GM12878 (cell line): ENCODE measurements at regions not wholly inside any gene's neighbourhood (a gene's known extent, or its start where the extent isn't known, plus 50 kb on each side); places are given as distances from the start of the nearest gene placed in this dataset.

Experiments
- ATAC-seq: fragments of 200-7000 bp; cut with Tn5 transposase; 3 replicates; pipeline ENCODE4 v1.9.1; 2020; ENCODE audit warnings: mild to moderate bottlenecking, moderate library complexity
- BruUV-seq: library from RNA; stranded (reverse); fragments of 400-500 nt; replicated peaks from 2 replicates; lab custom pipeline; 2021; lab: Mats Ljungman, UMichigan
- CTCF ChIA-PET: fragments of 300-600 bp; sonication (Branson Sonifier 250); formaldehyde crosslinking; extraction: SDS; loops from one replicate; lab custom pipeline; 2021; ENCODE audit warnings: inconsistent platforms; lab: Yijun Ruan, JAX
- POLR2A ChIA-PET: fragments of 350-600 bp; formaldehyde crosslinking; extraction: SDS; loops from one replicate; lab custom pipeline; 2021; ENCODE audit warnings: inconsistent platforms; lab: Charles Lee
- RAD21 ChIA-PET: fragments of 300-600 bp; sonication (Branson Sonifier 250); formaldehyde crosslinking; loops from one replicate; lab custom pipeline; 2023; ENCODE audit warnings: antibody characterized with exemption; ENCODE audit not compliant: unreplicated experiment; lab: Charles Lee
- SMC1A ChIA-PET: fragments of 300-600 bp; sonication (Branson Sonifier 250); formaldehyde crosslinking; loops from one replicate; lab custom pipeline; 2023; ENCODE audit not compliant: unreplicated experiment, uncharacterized antibody; lab: Charles Lee
- DNase-seq: peaks from one replicate; pipeline ENCODE4 v3.0.0-alpha.2; 2011; ENCODE audit warnings: low read depth, low spot score
- FAIRE-seq: peaks from 3 replicates; lab custom pipeline; 2011; peaks lifted over from hg19 to GRCh38; lab: Jason Lieb, UNC
- H2AFZ ChIP-seq: 2 replicates; pipeline ENCODE4 v1.6.0; 2011; ENCODE audit warnings: low read depth, low read length, control low read depth; ENCODE audit not compliant: control insufficient read depth
- H3K27ac ChIP-seq: 2 replicates; pipeline ENCODE4 v1.5.1; 2011; ENCODE audit warnings: control low read depth; ENCODE audit not compliant: control insufficient read depth, insufficient read depth
- H3K27me3 ChIP-seq, 2 experiments: replicated peaks in 1 of 2; 2 replicates each; pipeline versions ENCODE4 v1.6.0 to v1.6.1; 2011; ENCODE audit warnings: low read length in 1 of 2; ENCODE audit not compliant: control insufficient read depth in 2 of 2, insufficient read depth in 2 of 2
- H3K36me3 ChIP-seq, 2 experiments: 2 replicates each; pipeline ENCODE4 v1.5.1; 2011; ENCODE audit warnings: low read length in 1 of 2; ENCODE audit not compliant: control insufficient read depth in 2 of 2, insufficient read depth in 2 of 2
- H3K4me1 ChIP-seq: 2 replicates; pipeline ENCODE4 v1.6.1; 2011; ENCODE audit warnings: mild to moderate bottlenecking, low read length, moderate library complexity, mixed read lengths; ENCODE audit not compliant: control insufficient read depth, insufficient read depth
- H3K4me2 ChIP-seq: 2 replicates; pipeline ENCODE4 v1.6.0; 2011; ENCODE audit warnings: control low read depth; ENCODE audit not compliant: control insufficient read depth, insufficient read depth
- H3K4me3 ChIP-seq: fragments of 200-600 bp; sonication (generic); 2 replicates; pipeline ENCODE4 v1.5.1; 2016
- H3K79me2 ChIP-seq: 2 replicates; pipeline ENCODE4 v1.6.0; 2011; ENCODE audit warnings: low read length; ENCODE audit not compliant: control insufficient read depth, insufficient read depth
- H3K9ac ChIP-seq: 2 replicates; pipeline ENCODE4 v1.8.0; 2011; ENCODE audit warnings: low read length, control low read depth, mixed read lengths; ENCODE audit not compliant: control insufficient read depth, insufficient read depth
- H3K9me3 ChIP-seq: replicated peaks from 3 replicates; pipeline ENCODE4 v1.5.1; 2011; ENCODE audit warnings: mild to moderate bottlenecking, low read length; ENCODE audit not compliant: control insufficient read depth, insufficient read depth
- H4K20me1 ChIP-seq: 2 replicates; pipeline ENCODE4 v1.6.0; 2011; ENCODE audit not compliant: control insufficient read depth, insufficient read depth
- CTCF ChIP-seq, 3 experiments: IDR thresholded peaks in 2 of 3; conservative IDR thresholded peaks in 1 of 3; 2 replicates each; pipeline ENCODE4 v1.5.1; 2011; ENCODE audit warnings: low read depth in 3 of 3, low read length in 3 of 3, mild to moderate bottlenecking in 3 of 3, control low read depth in 2 of 3, moderate library complexity in 2 of 3, inconsistent platforms in 1 of 3, mixed read lengths in 1 of 3; ENCODE audit not compliant: control insufficient read depth in 2 of 3, insufficient read depth in 1 of 3; ENCODE audit errors: extremely low read depth in 1 of 3
- HDGF ChIP-seq: fragments of 450-650 bp; IDR thresholded peaks from 2 replicates; pipeline ENCODE4 v1.6.1; 2016; ENCODE audit warnings: antibody characterized with exemption
- JUNB ChIP-seq: IDR thresholded peaks from 2 replicates; pipeline ENCODE4 v1.6.1; 2016; ENCODE audit warnings: antibody characterized with exemption, mild to moderate bottlenecking
- SKIL ChIP-seq: fragments of 450-650 bp; IDR thresholded peaks from 2 replicates; pipeline ENCODE4 v1.6.1; 2017; ENCODE audit warnings: mild to moderate bottlenecking, low read depth, inconsistent platforms; ENCODE audit not compliant: poor library complexity, severe bottlenecking
- SPI1 ChIP-seq: IDR thresholded peaks from 2 replicates; pipeline ENCODE4 v1.6.1; 2011; ENCODE audit warnings: low read depth, mild to moderate bottlenecking, low read length, moderate library complexity, borderline replicate concordance; ENCODE audit not compliant: insufficient read depth
- WGBS: methylation state at CpG from one replicate; pipeline ENCODE4 v1.1.6; 2016; ENCODE audit warnings: low lambda C conversion rate; ENCODE audit not compliant: insufficient replicate concordance, insufficient coverage; ENCODE audit errors: missing lambda C conversion rate; 5-methylcytosine and 5-hydroxymethylcytosine counted together
- in situ Hi-C: fragments of 300-500 bp; cut with MboI; formaldehyde crosslinking; loops from 9 replicates; pipeline ENCODE4 v1.14.3; 2018; ENCODE audit warnings: mixed read lengths
- intact Hi-C: fragments of 100-400 bp; cut with micrococcal nuclease; formaldehyde crosslinking; loops from one replicate; pipeline ENCODE4 v1.14.2; 2022; ENCODE audit not compliant: unreplicated experiment

GRCh38 chr6:22903826-22904225 is 334.5 kb downstream of the HDGFL1 start:
- no peak overlapping the region for H3K4me3 ChIP-seq
- ChIA-PET CTCF (no interaction called here), RAD21 (no interaction called here), POLR2A (no interaction called here), SMC1A (interaction anchor here (0.8 to 1.4 kb wide), 3 partner anchors 10 to 22 kb away, joined by 3 read pairs; no protein-coding TSS in a partner anchor)
- FAIRE-seq (no peak), ATAC-seq (no peak), DNase-seq (no peak)
- H3K79me2 ChIP-seq: no peaks in the 10 kb centered on the region
- no TSS peak for BruUV-seq
- intact Hi-C loops: no loop called here
- in situ Hi-C loops: no loop called here
- no peak overlapping the region for H2AFZ ChIP-seq
- 28% methylated on average over 3 of the region's 3 CpGs for WGBS
- H3K9ac ChIP-seq: no peak overlapping the region
- no peaks in the 10 kb centered on the region for H4K20me1 ChIP-seq
- no peak overlapping the region for H3K27ac ChIP-seq
- H3K4me2 ChIP-seq: no peak overlapping the region
- no peaks in the 10 kb centered on the region for H3K4me1 ChIP-seq
- TF ChIP-seq CTCF (IDR thresholded peaks at IDR 0.05 in 2 of 3, conservative IDR thresholded peaks at IDR 0.05 in 1 of 3; ENCODE audit: control insufficient read depth in 2 of 3, extremely low read depth in 1 of 3, insufficient read depth in 1 of 3, low read depth in 3 of 3, low read length in 3 of 3) (no peak), JUNB (no peak), SKIL (no peak), SPI1 (no peak), HDGF (no peak)
- H3K9me3 ChIP-seq: no peaks in the 10 kb centered on the region
- H3K36me3 ChIP-seq: no peaks in the 10 kb centered on the region
- H3K27me3 ChIP-seq: no peaks in the 10 kb centered on the region
